IPS DF 4.7 (cell line): ENCODE measurements at regions not wholly inside any gene's neighbourhood (a gene's known extent, or its start where the extent isn't known, plus 50 kb on each side); places are given as distances from the start of the nearest gene placed in this dataset.
A peak's percentile ranks its signal among the peaks of the same experiment; 100 is the strongest.
"Not testable (repeated sequence)": the region's sequence is repeated elsewhere in the genome, so short reads cannot be mapped to it uniquely, and the experiment has no call there.

Source experiments
- DNase-seq: peaks from one replicate; pipeline ENCODE4 v3.0.0-alpha.2; 2013; ENCODE audit warnings: low spot score; ENCODE audit errors: extremely low read depth

DNA sequence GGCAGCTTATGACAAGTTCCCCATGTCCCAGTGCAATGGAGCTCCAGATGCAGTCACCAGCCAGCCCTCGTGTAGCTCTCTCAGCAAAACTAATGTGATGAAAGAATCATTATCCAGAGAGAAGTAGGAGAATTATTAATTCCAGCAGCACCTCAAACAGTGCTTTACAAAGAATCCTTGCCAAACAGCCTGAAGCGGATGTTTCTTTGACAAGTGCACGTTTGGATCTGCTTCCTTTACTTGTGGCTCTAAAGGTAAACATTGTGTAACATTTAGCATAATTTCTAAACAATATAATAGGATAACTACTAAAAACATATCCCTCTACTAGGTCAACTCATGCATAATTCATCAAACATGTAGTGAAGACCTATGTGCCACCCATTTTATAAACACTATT is 197.0 kb downstream of the FAM181B start:
- DNase-seq: no peak

DNA sequence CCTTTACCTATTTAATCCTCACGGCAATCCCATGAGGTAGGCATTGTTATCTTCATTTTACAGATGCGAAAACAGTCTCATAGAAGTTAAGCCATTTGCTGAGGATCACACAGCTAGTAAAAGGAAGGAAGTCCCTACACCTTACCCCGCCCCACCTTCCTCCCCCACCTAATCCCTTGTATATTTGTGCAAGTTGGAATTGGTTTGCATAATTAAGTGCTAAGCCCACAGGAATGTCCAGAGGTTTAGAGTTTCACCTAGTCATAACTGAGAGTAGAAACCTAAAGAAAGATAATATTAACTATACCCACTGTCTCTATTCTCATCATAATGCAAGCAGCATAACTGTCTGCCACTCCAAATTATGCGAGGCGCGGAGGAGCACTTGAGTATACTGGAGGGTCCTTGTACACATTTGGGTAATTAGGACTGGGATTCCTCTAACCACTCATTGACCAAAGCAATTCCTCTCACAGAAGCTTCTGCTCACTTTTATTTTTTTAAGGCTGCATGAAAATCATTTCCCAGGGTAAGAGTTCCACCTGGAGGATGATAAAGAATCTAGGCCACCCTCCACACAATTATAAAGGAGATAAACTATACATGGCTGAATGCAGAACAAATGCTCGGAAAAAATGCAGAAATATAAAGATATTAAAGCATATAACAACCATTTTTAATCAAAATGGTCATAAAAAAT is 199.9 kb downstream of the FAM181B start:
- DNase-seq: no peak

DNA sequence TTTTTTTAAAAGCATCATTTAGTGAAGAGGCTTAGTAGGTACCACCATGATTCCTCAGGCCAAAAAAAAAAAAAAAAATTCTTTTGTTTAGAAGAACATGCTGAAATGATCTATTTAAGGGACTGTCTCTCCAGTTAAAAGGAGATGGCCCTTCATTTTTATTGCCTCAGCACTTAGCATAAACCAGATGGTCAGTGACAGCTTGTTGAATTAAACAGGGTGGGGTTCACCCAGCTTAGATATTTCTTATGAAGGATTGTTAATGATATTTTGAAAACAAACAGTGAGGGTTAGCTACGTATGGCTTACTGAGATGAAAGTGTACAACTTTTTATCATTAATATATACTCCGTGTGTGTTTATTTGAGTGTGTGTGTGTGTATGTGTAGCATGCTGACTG is 203.7 kb downstream of the FAM181B start:
- DNase-seq: no peak

DNA sequence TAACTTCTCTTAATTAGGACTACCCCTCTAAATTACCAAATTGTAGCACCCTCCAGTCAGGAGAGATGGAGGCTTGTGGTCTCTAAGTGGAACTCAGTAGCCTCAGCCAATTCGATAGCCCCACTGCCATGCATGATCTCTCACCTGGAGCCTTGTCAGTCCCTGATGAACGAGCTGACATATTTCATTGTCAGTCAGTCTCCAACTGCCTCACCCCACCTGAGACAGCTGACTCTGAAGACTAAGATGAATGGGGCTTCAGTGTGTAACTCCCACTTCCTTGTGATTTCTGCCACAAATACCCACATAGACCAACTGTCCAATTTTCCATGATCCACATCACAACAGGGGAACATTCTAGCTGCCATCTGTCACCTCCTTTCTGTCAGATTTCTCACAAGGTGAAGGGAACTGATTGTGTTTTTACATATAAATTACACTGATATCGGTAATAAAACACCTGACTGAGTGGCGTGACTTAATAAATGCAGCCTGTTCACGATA is 206.5 kb downstream of the FAM181B start:
- no peak for DNase-seq

DNA sequence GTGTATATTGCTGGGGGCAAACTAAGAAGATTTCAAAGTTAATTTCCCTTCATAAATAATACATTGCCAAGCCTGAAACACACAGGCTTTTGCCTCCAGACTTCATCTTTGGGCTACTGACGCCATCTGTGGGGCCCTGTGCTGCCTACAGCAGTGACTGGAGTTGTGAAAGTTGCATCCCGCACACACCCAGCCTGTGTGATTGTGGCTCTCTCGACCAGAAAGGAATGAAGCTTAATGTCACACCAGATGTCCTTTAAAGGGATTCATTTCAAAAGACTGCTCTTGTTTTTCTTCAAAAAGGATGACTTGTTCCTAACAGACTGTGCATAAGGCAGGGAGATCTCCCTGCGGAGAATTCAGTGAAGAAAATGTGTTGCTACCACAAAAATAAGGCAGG is 210.5 kb downstream of the FAM181B start:
- no peak for DNase-seq

DNA sequence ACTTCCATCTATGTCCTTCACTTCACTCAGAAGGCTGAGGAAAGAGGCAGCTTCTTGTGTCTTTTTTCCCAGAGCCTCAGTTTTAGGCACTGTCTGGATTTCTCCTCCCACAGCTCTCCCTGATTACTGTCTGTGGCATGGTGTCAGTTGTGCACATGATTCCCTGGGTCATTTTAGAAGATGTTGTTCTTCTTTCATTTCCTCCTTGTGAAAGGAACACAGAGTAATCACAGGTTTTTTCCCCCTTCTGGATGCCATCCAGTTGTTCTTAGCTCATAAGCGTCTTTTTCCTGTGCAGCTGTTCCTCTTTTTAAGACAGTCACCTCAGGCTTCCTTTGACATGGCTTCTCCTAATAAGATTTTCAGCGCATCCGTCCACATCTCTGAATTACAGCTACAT is 212.2 kb downstream of the FAM181B start:
- no peak for DNase-seq

DNA sequence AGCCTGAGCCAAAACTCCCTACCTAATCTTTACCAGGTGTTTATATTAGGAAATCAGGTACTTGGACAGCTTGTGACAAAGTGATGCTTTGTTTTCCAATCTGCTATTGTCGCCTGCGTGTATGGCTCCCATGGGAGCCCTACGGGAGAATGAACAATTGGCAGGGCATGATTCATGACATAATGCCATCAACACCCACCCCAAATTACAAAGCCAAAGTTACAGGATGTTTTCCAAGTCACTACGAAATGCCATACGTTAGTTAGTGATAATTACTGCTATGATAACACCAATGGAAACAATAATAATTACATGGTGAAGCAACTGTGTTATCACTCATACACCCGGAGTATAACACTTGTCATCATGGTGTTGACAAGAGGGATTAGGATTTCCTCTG is 226.4 kb downstream of the FAM181B start:
- DNase-seq: no peak

DNA sequence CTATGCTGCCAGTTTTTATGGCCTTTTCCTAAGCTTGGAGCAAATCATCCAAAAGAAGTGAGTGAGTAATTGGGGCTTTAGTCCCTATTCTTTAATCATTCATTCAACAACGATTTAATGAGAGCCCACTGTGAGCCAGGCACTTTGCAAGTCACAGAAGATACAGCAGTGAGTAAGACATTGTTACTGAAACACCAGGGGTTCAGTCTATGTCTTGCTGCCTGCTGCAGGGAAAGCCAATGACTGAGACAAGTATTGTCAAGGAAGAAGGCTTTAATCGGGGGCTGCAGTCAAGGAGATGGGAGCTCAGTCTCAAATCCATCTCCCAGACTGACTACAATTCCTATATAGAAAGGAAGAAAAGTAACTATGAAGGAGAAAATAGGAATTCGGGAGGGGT is 228.3 kb downstream of the FAM181B start:
- DNase-seq: peak; percentile 7

DNA sequence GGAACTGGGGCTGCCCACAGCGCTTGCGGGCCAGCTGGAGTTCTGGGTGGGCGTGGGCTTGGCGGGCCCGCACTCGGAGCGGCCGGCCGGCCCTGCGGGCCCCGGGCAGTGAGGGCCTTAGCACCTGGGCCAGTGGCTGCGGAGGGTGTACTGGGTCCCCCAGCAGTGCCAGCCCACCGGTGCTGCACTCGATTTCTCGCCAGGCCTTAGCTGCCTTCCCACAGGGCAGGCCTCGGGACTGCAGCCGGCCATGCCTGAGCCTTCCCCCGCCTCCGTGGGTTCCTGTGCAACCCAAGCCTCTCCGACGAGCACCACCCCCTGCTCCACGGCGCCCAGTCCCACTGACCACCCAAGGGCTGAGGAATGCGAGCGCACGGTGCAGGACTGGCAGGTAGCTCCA is 232.5 kb downstream of the FAM181B start:
- DNase-seq: not testable (repeated sequence)

DNA sequence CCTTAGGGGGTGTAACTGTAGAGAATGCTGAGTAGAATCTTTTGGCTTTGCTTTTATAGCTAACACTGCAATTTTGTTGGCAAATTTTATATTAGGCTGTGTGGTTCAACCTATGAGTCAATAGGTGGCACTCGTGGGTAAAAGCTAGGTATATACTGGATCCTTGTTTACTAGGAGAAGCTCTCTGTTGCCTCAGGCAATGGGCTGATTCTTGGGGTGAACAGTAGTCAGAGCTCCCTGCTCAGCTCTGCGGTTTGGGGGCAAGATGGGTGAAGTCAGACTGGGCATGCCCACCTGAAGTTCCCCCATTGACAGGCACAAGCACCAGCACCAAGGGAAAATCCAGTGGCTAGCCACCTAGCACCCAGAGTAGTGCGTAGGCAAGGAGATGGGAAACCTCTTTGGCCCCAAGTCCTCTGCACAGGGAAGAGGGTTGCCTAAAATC is 238.7 kb downstream of the FAM181B start:
- peak; percentile 19 for DNase-seq

DNA sequence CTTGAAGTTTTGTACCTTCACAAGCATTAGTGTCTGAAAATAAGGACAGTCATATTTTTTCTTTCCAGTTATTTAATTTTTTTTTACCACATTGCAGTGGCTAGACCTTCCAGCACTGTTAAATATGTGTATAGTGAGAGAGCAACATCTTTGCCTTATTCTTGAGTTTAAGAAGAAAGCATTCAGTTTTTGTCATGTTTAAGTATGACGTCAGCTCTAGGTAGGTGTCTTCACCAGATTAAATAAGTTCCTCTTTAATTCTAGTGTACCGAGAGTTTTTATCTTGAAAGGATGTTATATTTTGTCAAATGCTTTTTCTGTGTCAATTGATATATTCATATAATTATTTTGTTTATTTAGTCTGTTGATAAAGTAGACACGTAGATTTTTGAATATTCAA is 258.8 kb downstream of the FAM181B start:
- DNase-seq: no peak

DNA sequence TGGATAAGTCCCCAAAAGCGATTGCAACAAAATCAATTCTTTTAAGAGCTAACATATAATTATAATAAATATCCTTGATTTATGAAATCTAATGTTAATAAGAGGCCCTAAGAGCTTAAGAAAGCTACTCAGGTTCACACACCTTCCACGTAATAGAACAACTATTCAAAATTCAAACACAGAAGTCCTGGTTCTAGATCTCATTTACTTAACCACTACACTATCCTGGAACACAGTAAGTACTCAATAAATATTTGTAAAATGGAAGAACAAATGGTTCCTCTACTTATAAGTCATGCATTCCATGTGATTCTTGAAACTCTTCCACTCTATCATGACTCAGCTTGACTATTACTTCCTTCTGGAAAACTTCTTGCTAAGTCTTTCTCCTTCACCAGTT is 268.2 kb downstream of the FAM181B start:
- DNase-seq: no peak

DNA sequence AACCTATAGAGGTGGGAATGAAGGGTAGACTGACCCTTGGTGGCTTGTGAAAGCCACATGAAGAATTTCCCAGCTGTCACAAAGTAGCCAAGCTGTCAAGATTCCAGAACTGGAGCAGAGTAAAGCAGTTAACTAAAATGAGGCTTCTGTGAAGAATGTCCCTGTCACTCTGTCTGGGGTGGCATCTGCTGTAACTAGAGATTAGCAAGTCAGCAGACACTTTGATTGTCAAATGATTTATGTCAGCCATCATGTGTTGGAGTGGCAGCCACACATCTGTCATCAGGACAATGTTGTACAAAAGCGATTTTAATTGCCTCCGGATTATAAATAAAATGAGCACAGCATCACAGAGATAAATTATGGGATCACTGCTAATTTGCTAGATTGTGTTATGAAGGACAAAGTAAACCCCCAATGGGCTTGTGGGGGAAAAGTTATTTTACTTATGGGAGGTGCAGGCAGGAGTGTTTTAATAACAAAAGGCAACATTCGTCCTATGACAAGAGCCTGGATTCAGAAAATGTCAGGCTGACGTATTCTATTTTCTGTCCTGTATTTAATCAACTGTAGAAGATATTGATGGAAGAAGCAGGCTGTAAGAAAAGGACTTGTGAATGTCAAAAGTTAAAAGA is 270.9 kb downstream of the FAM181B start:
- DNase-seq: no peak

DNA sequence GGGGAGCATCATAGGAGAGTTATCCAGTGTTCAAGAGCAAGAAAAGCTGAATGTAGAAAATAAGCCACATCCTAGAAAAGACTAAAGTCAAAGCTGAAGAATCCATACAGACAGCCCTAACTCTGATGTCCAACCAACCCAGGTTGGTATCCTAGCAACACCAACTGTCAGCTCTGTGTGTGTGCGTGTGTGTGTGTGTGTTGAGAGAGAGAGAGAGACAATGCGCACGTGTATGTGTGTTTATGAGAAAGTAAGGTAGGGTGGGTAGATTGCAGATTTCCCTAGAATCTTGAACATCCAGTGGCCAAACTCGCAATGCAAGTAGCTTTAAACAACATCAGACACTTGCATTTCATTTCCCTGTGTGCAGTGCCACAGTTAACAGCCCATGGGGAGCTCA is 274.9 kb downstream of the FAM181B start:
- no peak for DNase-seq

DNA sequence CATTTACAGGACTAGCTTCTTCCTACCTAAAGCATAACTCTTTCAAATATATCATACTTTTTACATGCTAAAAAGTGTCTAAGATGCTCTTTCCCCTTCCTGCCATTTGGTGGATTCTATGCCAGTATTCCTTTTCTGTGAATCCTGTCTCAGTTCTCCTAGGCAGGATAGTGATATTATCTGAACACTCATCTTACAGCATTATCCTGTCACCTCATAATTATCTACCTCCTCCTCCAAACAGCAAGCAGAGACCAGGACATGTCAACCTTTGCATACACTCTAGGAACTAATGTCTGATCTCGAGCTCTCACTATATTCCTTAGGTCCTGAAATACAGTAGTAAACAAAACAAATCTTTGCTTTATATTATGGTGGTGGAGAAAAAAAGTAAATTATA is 275.5 kb downstream of the FAM181B start:
- no peak for DNase-seq

DNA sequence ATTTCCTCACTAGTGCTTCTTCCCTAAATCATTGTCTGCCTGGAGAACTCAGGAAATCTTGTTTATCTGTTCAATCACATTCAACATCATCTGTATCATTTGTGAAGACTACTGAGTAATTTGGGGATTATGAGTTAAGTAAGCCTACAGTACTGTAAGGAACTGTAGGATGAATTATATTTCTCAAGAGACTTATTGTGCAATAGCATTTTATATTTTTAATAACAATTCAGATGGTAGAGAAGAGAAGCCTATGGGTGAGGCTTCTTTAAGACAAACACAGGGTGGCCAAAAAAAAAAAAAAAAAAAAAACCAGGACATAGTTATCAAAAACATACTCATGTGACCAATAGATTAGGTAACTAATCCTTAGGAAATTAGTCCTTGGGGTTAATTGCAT is 282.7 kb downstream of the FAM181B start:
- DNase-seq: no peak

DNA sequence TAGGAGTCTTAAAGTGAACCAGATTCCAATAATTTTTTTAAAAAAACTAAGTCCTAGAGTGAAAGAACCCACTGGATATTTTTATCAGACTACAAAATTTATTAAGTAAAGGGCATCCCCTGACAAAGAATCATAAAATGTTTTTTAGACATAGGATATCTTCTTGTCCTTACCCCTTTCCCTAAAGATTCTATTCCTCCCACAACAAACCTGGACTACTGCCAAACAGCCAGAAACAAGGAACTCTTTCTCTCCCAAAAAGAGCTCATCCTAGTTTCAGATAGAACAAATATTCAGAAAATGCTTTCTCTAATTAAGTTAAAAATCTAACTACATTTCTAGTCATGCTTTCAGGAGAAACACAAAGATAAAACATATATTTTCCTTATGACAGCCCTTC is 327.1 kb downstream of the FAM181B start:
- DNase-seq: no peak

DNA sequence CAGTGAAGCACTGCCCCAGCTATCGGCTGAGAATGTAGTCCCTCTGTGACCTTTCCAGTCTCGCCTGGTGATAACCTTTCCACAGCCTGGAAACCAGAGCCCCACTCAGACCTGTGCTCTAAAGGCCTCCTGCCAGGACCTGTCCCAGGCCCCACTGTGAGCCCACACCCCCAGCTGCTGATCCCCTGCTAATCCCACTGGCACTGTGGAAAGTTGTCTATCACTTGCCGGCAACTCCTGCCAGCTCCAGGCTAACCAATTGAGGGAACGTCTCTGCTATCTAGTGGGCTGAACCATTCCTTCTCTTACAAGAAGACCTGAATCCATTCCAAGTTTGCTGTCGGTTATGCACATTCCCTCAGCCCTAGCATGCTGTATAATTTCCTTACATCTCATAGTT is 328.2 kb downstream of the FAM181B start:
- DNase-seq: no peak

DNA sequence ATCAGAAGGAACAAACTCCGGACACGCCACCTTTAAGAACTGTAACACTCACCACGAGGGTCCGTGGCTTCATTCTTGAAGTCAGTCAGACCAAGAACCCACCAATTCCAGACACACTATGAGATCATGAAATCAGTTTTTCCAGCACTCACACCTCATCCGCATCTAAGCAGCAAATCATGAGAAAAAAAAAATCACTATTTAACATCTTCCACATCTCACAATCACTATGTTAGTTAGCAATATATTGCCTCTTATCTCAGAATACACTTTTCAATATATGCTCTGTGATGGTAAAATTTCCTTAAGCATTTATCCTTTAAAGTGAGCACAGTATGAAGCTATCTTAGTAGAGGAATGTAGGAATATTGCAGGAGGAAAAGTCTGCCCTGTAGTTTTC is 328.7 kb downstream of the FAM181B start:
- DNase-seq: no peak

DNA sequence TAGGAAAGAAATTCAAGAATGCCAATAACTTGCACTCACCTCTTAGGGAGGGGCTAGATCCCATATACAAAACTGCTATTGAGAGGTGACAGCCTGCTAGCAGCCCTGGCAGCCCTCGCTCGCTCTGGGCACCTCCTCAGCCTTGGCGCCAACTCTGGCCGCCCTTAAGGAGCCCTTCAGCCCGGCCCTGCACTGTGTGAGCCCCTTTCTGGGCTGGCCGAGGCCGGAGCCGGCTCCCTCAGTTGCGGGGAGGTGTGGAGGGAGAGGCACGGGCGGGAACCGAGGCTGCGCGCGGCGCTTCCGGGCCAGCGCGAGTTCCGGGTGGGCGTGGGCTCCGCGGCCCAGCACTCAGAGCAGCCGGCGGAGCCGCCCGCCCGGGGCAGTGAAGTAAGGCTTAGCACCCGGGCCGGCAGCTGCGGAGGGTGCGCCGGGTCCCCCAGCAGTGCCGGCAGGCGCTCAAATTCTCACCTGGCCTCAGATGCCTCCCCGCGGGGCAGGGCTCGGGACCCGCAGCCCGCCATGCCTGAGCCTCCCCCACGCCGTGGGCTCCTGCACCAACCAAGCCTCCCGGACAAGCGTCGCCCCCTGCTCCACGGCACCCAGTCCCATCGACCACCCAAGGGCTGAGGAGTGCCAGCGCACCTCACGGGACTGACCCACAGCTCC is 329.9 kb downstream of the FAM181B start:
- DNase-seq: no peak

DNA sequence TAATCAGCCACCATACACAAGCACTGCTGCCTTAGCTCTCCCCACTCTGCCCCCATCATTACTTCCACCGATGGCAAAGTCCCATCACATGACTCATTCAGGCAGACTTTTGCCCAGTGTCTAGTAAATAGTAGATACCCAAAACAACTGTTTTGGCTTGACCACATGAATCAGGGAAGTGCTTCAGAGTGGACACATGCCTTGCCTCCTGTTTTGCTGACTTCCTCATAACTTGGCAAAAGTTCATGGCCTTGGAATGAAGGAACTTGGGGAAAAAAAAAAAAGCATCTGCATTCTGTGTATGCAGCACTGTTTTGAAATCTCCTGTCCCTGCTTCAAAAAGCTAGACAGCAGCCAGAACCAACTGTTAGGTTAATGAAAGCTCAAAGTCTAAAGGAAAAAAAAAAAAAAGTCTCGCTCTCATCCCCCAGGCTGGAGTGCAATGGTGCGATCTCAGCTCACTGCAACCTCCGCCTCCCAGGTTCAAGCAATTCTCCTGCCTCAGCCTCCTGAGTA is 335.3 kb downstream of the FAM181B start:
- no peak for DNase-seq

DNA sequence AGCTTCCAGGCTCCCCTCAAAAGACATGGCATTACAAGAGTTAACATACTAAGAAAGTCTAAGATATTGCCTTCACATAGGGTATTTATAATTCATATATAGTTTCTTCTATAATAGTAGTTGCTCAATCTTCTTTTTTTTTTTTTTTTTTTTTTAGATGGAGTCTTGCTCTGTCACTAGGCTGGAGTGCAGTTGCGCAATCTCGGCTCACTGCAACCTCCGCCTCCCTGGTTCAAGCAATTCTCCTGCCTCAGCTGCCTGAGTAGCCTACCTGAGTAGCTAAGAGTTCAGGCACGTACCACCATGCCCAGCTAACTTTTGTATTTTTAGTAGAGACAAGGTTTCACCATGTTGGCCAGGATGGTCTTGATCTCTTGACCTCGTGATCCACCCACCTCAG is 337.0 kb downstream of the FAM181B start:
- DNase-seq: not testable (repeated sequence)
